ENCODE measurements at regions not wholly inside any gene's neighbourhood (a gene's known extent, or its start where the extent isn't known, plus 50 kb on each side); places are given as distances from the start of the nearest gene placed in this dataset.

GRCh38 chr11:86180423-86180822, 64.1 kb upstream of the EED start (continued):
- TF ChIP-seq REST (IDR thresholded peaks at IDR 0.05) (no peak), FOXA1 (IDR thresholded peaks at IDR 0.05) (no peak), EGR1 (IDR thresholded peaks at IDR 0.05; ENCODE audit: low read depth in 2 of 2) (no peak), NR2F2 (IDR thresholded peaks at IDR 0.05) (no peak), YY1 (IDR thresholded peaks at IDR 0.05) (no peak)

GRCh38 chr11:86179646-86180064, 64.9 kb upstream of the EED start:
- Histone ChIP-seq H3K27me3 (ENCODE audit: control insufficient read depth in 4 of 4, insufficient read depth in 4 of 4, low read length in 3 of 4) (no peaks in the 10 kb centered on the region), H3K4me3 (ENCODE audit: low read depth in 1 of 3, low read length in 3 of 3) (no peak overlapping the region), H3K9ac (ENCODE audit: low read depth in 1 of 2, low read length in 2 of 2) (no peak overlapping the region), H3K9me3 (ENCODE audit: control insufficient read depth in 4 of 4, low read length in 3 of 4) (no peaks in the 10 kb centered on the region), H3K27ac (ENCODE audit: low read depth in 1 of 2, low read length in 2 of 2) (no peak overlapping the region), H3K36me3 (ENCODE audit: control insufficient read depth in 4 of 4, insufficient read depth in 3 of 4, low read depth in 1 of 4, low read length in 3 of 4) (peaks cover 0 to 1% (median 0%) of the 10 kb centered on the region in 4 donors), H3K4me1 (ENCODE audit: control insufficient read depth in 4 of 4, insufficient read depth in 4 of 4, low read length in 3 of 4) (peaks cover 2 to 24% (median 22%) of the 10 kb centered on the region in 4 donors)
- TF ChIP-seq JUND (IDR thresholded peaks at IDR 0.05) (no peak), EGR1 (IDR thresholded peaks at IDR 0.05; ENCODE audit: low read depth in 2 of 2) (no peak), NR2F2 (IDR thresholded peaks at IDR 0.05) (no peak), HNF4A (conservative IDR thresholded peaks at IDR 0.05) (no peak), FOXA2 (IDR thresholded peaks at IDR 0.05) (no peak), TAF1 (conservative IDR thresholded peaks at IDR 0.05) (no peak), ZBTB33 (IDR thresholded peaks at IDR 0.05) (no peak), GABPA (IDR thresholded peaks at IDR 0.05 in 1 of 2, conservative IDR thresholded peaks at IDR 0.05 in 1 of 2) (no peak), RAD21 (IDR thresholded peaks at IDR 0.05) (no peak), RXRA (IDR thresholded peaks at IDR 0.05) (no peak), FOXA1 (IDR thresholded peaks at IDR 0.05) (no peak), REST (IDR thresholded peaks at IDR 0.05) (no peak), HNF4G (IDR thresholded peaks at IDR 0.05) (no peak)
- no peak for DNase-seq (ENCODE audit: low spot score)
- 49% methylated on average over 5 of the region's 5 CpGs for WGBS
